Inflammatory macrophage (primary cell): ENCODE measurements at regions not wholly inside any gene's neighbourhood (a gene's known extent, or its start where the extent isn't known, plus 50 kb on each side); places are given as distances from the start of the nearest gene placed in this dataset.
"Not testable (repeated sequence)": the region's sequence is repeated elsewhere in the genome, so short reads cannot be mapped to it uniquely, and the experiment has no call there.

Experiments used
- DNase-seq, 2 donors: peaks; one replicate each; pipeline ENCODE4 v3.0.0-alpha.2; 2020 to 2022

GRCh38 chr5:39639618-39640089 lies 214.9 kb upstream of the DAB2 start:
- DNase-seq, result no peak

- DNase-seq, result no peak
Observed at GRCh38 chr5:39638813-39639212, 214.0 kb upstream of the DAB2 start.

GRCh38 chr5:39633057-39633456 lies 208.3 kb upstream of the DAB2 start:
- DNase-seq, result no peak

GRCh38 chr5:39631958-39632357 lies 207.2 kb upstream of the DAB2 start:
- DNase-seq, result no peak

- DNase-seq, result no peak
Observed at GRCh38 chr5:39629946-39630345, 205.2 kb upstream of the DAB2 start.

GRCh38 chr5:39628348-39628747 lies 203.6 kb upstream of the DAB2 start:
- no peak for DNase-seq

GRCh38 chr5:39624890-39625289 lies 200.1 kb upstream of the DAB2 start:
- DNase-seq, result no peak

GRCh38 chr5:39624268-39624886 lies 199.6 kb upstream of the DAB2 start:
- DNase-seq, result peak; percentile 4

- DNase-seq, result no peak
Observed at GRCh38 chr5:39623291-39623865, 198.6 kb upstream of the DAB2 start.

GRCh38 chr5:39622281-39622680 lies 197.5 kb upstream of the DAB2 start:
- DNase-seq, result no peak

GRCh38 chr5:39619168-39619818 lies 194.5 kb upstream of the DAB2 start:
- DNase-seq, result no peak

- no peak for DNase-seq
Observed at GRCh38 chr5:39618391-39618790, 193.6 kb upstream of the DAB2 start.

- DNase-seq, result no peak
Observed at GRCh38 chr5:39616131-39616530, 191.4 kb upstream of the DAB2 start.

- not testable (repeated sequence) for DNase-seq
Observed at GRCh38 chr5:39611076-39611475, 186.3 kb upstream of the DAB2 start.

- DNase-seq, result peak in 1 of 2 donors; percentile 40
Observed at GRCh38 chr5:39608024-39608423, 183.2 kb upstream of the DAB2 start.

GRCh38 chr5:39606591-39606990 lies 181.8 kb upstream of the DAB2 start:
- DNase-seq, result no peak

GRCh38 chr5:39605588-39606575 lies 181.1 kb upstream of the DAB2 start:
- no peak for DNase-seq

GRCh38 chr5:39605145-39605544 lies 180.4 kb upstream of the DAB2 start:
- DNase-seq, result no peak

- DNase-seq, result no peak
Observed at GRCh38 chr5:39604491-39604890, 179.7 kb upstream of the DAB2 start.

GRCh38 chr5:39599721-39600431 lies 175.1 kb upstream of the DAB2 start:
- DNase-seq, result peak; percentile 13 to 39

GRCh38 chr5:39598661-39599248 lies 174.0 kb upstream of the DAB2 start:
- no peak for DNase-seq

- DNase-seq, result no peak
Observed at GRCh38 chr5:39588179-39588578, 163.4 kb upstream of the DAB2 start.
